ENCODE measurements at regions not wholly inside any gene's neighbourhood (a gene's known extent, or its start where the extent isn't known, plus 50 kb on each side); places are given as distances from the start of the nearest gene placed in this dataset.

DNA sequence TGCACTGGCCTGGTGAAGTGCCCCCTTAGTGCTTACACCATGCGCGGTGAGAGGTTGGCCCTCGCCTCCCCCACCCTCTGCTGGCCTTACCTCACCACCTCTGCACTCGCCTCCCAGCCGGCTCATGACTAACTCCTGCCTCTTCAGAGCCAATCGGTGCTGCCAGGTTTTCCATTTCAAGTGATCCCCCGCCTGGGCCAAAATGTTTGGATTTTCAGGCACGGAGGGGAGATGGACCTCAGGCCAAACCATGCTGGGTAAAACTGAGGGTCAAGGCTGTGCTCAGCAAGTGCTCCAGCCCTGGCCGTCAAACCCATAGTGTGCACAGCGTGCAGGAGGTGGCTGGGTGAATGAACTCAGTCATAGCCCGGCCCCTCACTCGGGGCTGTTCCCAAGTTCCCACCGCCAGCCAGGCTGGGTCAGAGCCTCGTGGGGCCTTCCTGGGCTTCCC, 175.4 kb downstream of the SEC14L1 start:
- DNase-seq (ENCODE audit: low spot score in 2 of 2) (no peak), ATAC-seq (replicated peaks; ENCODE audit: extremely low read depth, poor library complexity, severe bottlenecking) (no peak)
- no peaks in the 10 kb centered on the region for H3K27me3 Mint-ChIP-seq
- no peaks in the 10 kb centered on the region for H3K36me3 Mint-ChIP-seq (ENCODE audit: insufficient read depth)
- H3K4me1 Mint-ChIP-seq = peaks cover 21% of the 10 kb centered on the region
- H3K4me3 Mint-ChIP-seq = no peak overlapping the region
- H3K27ac Mint-ChIP-seq (ENCODE audit: low read depth) = no peak overlapping the region
- H3K9me3 Mint-ChIP-seq = no peaks in the 10 kb centered on the region

DNA sequence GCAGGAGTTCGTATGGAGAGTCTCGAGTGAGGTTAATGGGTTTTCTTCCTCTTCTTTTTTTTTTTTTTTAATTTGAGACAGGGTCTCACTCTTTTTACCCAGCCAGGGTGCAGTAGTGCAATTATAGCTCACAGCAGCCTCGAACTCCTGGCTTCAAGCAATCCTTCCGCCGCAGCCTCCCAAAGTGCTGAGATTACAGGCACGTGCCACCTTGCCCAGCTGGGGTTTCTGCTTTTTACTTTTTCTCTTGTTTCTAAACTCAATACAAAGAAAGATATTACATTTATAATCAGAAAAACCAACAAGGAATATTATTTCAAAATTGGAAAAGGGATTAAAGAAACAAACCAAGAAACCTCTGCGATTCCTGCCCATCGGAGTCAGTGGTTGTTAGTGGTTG, 175.9 kb downstream of the SEC14L1 start:
- ATAC-seq (replicated peaks; ENCODE audit: extremely low read depth, poor library complexity, severe bottlenecking) = no peak
- Mint-ChIP-seq H3K4me3 (no peak overlapping the region), H3K36me3 (ENCODE audit: insufficient read depth) (no peaks in the 10 kb centered on the region), H3K27ac (ENCODE audit: low read depth) (no peak overlapping the region), H3K9me3 (no peaks in the 10 kb centered on the region), H3K4me1 (peaks cover 17% of the 10 kb centered on the region), H3K27me3 (no peaks in the 10 kb centered on the region)
- DNase-seq (ENCODE audit: low spot score in 2 of 2) = no peak

DNA sequence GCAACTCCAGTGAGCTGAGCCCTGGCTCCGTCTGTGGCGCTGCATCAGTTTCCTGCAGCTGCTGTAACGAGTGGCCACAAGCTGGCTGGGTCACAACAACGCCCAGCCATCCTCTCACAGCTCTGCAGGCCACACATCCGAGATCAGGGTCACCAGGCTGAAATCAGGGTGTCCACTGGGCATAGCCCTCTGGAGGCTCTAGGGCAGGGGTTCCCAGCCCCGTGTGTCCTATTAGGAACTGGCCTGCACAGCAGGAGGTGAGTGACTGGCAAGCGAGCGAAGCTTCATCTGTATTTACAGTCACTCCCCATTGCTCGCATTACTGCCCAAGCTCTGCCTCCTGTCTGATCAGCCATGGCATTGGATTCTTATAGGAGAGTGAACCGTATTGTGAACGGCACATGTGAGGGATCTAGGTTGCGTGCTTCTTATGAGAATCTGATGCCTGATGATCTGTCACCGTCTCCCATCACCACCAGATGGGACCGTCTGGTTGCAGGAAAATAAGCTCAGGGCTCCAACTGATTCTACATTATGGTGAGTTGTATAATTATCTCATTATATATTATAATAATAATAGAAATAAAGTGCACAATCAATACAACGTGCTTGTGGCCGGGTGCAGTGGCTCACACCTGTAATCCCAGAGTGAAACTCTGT, 176.5 kb downstream of the SEC14L1 start:
- H3K4me1 Mint-ChIP-seq = peaks cover 11% of the 10 kb centered on the region
- no peaks in the 10 kb centered on the region for H3K27me3 Mint-ChIP-seq
- no peaks in the 10 kb centered on the region for H3K9me3 Mint-ChIP-seq
- DNase-seq (ENCODE audit: low spot score in 2 of 2) = no peak
- no peak overlapping the region for H3K4me3 Mint-ChIP-seq
- H3K27ac Mint-ChIP-seq (ENCODE audit: low read depth) = no peak overlapping the region
- ATAC-seq (replicated peaks; ENCODE audit: extremely low read depth, poor library complexity, severe bottlenecking) = no peak
- no peaks in the 10 kb centered on the region for H3K36me3 Mint-ChIP-seq (ENCODE audit: insufficient read depth)

DNA sequence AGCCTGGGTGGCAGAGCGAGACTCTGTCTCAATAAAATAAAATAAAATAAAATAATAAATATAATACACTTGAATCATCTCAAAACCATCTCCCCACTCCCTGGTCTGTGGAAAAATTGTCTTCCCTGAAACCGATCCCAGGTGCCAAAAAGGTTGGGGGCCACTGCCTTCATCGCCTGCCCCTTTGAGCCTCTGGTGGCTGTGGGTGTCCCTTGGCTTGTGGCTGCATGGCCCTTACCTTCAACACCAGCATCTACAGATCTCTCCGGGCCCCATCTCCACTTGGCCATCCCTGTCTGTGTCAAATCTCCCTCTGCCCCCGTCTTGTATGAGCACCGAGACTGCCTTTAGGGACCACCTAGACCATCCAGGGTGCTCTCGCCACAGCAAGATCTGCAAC, 177.3 kb downstream of the SEC14L1 start:
- Mint-ChIP-seq H3K27ac (ENCODE audit: low read depth) (no peak overlapping the region), H3K9me3 (no peaks in the 10 kb centered on the region), H3K36me3 (ENCODE audit: insufficient read depth) (no peaks in the 10 kb centered on the region), H3K4me1 (peaks cover 11% of the 10 kb centered on the region), H3K4me3 (no peak overlapping the region), H3K27me3 (no peaks in the 10 kb centered on the region)
- ATAC-seq (replicated peaks; ENCODE audit: extremely low read depth, poor library complexity, severe bottlenecking) (no peak), DNase-seq (ENCODE audit: low spot score in 2 of 2) (no peak)

DNA sequence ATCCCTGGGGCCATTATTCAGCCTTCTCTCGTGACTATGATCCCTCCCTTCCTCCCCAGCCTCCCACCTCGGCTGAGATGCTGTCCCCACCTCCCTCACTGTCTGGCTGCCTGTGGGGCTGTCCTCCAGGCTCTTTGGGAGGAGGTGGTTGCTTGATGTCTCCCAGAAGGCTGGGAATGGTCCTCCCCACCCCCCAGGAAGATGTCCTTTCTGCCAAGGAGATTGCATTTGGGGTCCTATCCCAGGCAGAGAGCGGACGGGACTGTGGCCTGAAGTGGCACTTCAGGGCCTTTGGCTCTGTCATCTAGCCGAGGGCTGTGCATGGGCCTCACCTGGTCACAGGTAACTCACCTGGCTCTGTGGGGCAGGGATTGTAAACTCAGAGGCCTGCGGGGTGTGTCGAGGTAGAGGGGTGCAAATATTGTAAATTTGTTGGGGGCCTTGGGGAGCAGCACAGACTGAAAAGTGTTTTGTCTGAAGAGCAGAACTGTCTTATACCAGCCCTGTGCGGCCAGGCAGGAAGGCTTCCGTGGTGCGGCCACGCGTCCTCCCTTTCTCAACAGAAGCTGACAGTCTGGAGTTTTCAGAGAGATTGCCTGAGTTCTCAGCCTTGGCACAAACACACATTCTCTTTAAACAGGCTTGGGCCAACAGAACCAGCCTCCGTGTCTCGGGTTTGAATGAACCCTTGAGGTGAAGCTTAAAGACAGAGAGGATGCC, 177.9 kb downstream of the SEC14L1 start:
- Mint-ChIP-seq H3K4me1 (peaks cover 14% of the 10 kb centered on the region), H3K27me3 (no peaks in the 10 kb centered on the region), H3K36me3 (ENCODE audit: insufficient read depth) (no peaks in the 10 kb centered on the region), H3K27ac (ENCODE audit: low read depth) (peak overlapping the region; percentile 67), H3K4me3 (peak overlapping the region; percentile 68), H3K9me3 (no peaks in the 10 kb centered on the region)
- no peak for DNase-seq (ENCODE audit: low spot score in 2 of 2)
- ATAC-seq (replicated peaks; ENCODE audit: extremely low read depth, poor library complexity, severe bottlenecking) = no peak

DNA sequence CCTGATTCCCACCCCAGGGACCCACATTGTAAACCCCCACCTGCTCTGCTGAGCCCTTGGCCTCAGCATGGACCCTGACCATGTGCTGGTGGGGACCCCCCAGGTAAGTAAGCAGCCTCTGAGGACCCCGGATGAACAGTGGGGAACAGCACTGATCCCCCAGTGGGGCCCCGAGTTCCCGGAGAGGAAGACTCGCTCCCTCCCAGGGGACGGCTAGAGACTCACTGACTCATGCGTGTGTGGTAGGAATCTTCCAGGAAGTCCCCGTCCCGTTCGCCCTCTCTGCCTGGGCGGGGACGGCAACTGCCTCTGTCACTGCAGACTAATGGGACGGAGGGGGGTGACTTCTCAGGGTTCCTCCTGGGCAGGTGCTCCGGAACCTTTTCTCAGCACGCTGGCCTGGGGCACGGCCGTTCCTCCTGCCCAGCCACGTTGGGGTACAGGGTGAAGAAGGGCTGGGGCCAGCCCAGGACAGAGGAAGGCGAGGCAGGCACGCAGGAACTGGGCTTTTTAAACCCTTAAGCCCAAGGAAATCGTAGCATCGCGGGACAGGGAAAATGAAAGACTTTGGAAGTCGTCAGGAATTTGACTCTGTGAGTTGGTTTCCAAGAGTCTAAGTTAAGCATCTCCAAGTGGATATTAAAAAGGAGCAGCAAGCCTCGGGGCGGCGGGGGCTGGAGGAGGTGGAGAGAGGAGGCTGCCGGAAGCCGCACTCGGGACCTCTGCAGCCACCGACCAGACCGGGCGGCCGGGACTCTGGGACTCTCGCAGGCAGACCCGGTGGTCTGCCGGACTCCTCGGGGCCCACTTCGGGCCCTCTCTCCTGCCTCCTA, 178.7 kb downstream of the SEC14L1 start:
- Mint-ChIP-seq H3K4me3 (peak overlapping the region; percentile 68), H3K9me3 (no peaks in the 10 kb centered on the region), H3K27ac (ENCODE audit: low read depth) (peak overlapping the region; percentile 67), H3K4me1 (peaks cover 21% of the 10 kb centered on the region), H3K27me3 (no peaks in the 10 kb centered on the region), H3K36me3 (ENCODE audit: insufficient read depth) (no peaks in the 10 kb centered on the region)
- DNase-seq (ENCODE audit: low spot score in 2 of 2) (no peak), ATAC-seq (replicated peaks; ENCODE audit: extremely low read depth, poor library complexity, severe bottlenecking) (peak; percentile 75)

DNA sequence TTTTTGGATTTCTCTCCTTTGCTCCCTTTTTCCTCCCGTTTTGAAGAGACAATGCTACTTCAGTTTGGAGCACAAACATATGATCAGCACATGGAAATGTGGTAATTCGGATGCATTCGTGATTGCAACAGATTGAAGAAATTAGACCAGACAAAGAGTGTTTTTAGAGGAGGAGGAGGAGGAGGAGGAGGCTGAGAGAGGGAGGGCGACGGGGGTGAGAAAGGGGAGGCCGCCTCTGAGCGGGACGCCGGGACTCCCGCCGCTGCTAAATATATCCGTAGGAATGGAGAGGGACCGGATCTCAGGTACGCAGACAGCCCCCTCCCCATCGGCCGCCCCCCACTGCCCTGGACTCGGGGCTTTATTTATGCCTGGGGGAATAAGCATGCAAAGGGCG, 179.3 kb downstream of the SEC14L1 start:
- Mint-ChIP-seq H3K27me3 (no peaks in the 10 kb centered on the region), H3K4me3 (no peak overlapping the region), H3K9me3 (no peaks in the 10 kb centered on the region), H3K27ac (ENCODE audit: low read depth) (no peak overlapping the region), H3K4me1 (peaks cover 28% of the 10 kb centered on the region), H3K36me3 (ENCODE audit: insufficient read depth) (peaks cover 2% of the 10 kb centered on the region)
- no peak for DNase-seq (ENCODE audit: low spot score in 2 of 2)
- ATAC-seq (replicated peaks; ENCODE audit: extremely low read depth, poor library complexity, severe bottlenecking) = no peak

DNA sequence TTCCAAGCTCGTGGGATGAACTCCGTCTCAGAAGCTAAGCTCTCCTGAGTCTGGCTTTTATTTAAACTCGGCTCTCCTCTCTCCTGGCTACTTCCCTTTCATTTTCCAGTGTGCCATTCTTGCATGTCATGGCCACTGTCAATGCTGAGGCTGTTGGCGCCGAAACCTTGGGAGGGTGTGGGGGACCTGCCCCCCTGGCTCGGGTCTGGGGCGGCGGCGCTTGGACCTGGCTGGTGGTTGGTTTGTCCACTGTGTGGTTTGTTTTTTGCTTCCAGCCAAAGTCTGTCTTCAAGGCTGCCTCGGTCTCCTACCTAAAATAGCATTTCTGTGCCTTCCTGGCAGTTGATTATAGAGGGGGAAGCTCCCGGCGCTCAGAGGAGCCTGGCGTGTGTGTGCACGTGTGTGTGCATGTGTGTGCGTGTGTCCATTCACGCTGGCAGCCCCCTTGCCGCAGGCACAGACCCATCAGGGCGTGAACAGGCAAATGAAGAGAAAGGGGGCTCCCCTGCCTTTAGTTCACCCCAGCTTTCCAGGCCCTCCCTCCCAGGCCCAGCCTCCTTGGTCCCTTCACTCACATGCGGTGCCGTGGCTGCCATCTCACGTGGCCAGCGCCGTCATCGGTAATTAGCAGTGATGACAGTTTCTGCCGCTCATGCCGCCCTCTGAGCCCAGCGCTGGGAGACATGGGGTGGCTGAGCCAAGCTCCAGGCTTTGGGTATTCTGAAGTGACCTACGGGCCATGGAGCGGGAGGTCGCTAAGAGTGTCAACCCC, 179.9 kb downstream of the SEC14L1 start:
- peaks cover 34% of the 10 kb centered on the region for H3K4me1 Mint-ChIP-seq

DNA sequence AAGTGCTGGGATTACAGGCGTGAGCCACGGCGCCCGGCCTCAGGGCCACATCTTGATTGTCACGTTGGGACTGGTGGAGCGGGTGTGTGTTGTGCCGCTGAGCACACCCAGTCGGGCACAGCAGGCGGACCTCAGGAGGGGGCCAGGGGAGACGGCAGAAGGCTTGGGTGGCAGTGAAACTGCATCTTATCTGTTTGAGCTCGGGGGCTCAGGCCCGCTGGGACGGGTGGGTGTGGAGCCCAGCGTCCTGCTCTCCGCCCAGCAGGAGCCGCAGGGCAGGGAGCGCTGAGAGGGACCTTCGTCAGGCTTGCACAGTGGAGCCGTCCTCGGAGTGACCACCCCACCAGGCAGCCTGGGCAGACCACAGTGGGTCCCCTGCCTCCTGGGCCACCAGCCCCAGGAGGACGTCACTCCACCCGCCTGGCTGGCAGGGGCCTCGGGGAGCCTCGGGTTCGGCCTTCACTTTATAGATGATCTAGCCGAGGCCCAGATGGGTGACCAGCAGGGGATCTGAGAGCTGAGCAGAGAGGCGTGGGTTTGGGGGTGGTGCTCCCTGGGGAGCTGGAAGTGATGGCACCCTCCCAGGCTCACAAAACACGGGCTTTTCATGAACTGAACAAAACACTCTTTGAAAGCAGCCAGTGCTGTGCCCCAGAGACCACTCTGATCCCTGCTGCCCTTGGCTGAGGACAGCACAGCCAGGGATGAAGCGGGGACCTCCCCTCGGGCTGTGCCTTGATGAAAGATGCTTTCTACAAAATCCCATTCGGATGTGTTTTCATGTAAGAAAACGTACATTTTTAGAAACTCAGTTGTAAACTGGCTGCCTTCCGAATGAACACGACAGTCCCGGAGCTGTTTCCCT, 181.1 kb downstream of the SEC14L1 start:
- Mint-ChIP-seq H3K9me3 (no peaks in the 10 kb centered on the region), H3K27me3 (no peaks in the 10 kb centered on the region), H3K4me3 (no peak overlapping the region), H3K4me1 (peaks cover 45% of the 10 kb centered on the region), H3K27ac (ENCODE audit: low read depth) (no peak overlapping the region), H3K36me3 (ENCODE audit: insufficient read depth) (peaks cover 2% of the 10 kb centered on the region)
- DNase-seq (ENCODE audit: low spot score in 2 of 2) = no peak
- no peak for ATAC-seq (replicated peaks; ENCODE audit: extremely low read depth, poor library complexity, severe bottlenecking)

More for the DNA sequence above, 179.9 kb downstream of the SEC14L1 start:
- H3K36me3 Mint-ChIP-seq (ENCODE audit: insufficient read depth) = peaks cover 2% of the 10 kb centered on the region
- no peak for ATAC-seq (replicated peaks; ENCODE audit: extremely low read depth, poor library complexity, severe bottlenecking)
- no peak for DNase-seq (ENCODE audit: low spot score in 2 of 2)
- H3K9me3 Mint-ChIP-seq = no peaks in the 10 kb centered on the region
- H3K27ac Mint-ChIP-seq (ENCODE audit: low read depth) = no peak overlapping the region
- no peak overlapping the region for H3K4me3 Mint-ChIP-seq
- no peaks in the 10 kb centered on the region for H3K27me3 Mint-ChIP-seq

DNA sequence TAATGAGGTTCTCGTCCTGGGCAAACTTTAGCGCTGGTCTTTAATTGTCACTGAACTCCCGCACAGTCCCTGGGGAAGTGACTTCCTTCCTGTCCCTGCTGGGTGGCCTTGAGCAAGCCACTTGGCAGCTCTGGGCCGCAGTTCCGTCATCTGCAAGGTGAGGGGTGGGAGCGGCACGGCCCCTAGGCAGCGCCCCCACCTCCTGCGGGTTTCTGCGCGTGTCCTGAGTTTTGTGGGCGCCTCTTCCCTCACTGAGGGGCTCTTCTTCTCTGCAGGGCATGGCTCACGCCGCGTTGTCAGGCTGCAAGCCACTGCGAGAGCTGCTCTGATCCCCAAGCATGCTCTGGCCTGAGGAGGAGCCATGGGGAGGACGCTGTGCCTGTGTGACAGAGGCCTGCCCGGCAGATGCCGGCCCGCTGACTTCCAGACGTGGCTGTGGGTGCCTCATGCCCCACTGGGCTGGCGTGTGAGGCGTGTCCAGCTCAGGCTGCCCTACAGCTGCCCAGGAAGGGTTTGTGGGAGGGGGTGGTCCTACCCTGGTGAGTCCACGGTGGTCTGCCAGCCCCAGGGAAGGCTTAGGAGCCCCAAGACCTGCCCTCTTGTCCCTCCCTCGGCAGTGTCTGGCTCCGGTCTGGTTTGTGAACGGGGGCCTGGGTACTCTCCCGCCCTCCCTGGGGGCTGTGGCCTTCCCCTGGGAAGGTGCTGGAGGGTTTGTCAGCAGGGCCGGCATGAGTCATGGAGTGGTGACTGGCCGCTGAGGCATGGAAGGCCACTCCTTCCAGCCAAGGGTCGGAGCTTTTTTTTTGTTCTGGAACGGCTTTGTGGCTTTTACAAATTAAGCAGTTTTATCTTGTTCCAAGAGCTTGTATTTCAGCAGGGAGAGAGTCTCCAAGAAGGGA, 182.0 kb downstream of the SEC14L1 start:
- Mint-ChIP-seq H3K27me3 (no peaks in the 10 kb centered on the region), H3K27ac (ENCODE audit: low read depth) (no peak overlapping the region), H3K4me1 (peaks cover 45% of the 10 kb centered on the region), H3K4me3 (no peak overlapping the region), H3K36me3 (ENCODE audit: insufficient read depth) (peaks cover 2% of the 10 kb centered on the region), H3K9me3 (no peaks in the 10 kb centered on the region)
- DNase-seq (ENCODE audit: low spot score in 2 of 2) (no peak), ATAC-seq (replicated peaks; ENCODE audit: extremely low read depth, poor library complexity, severe bottlenecking) (no peak)
